ENCODE measurements at regions not wholly inside any gene's neighbourhood (a gene's known extent, or its start where the extent isn't known, plus 50 kb on each side); places are given as distances from the start of the nearest gene placed in this dataset.

- H3K27ac ChIP-seq (ENCODE audit: control insufficient read depth, insufficient read depth), result no peak overlapping the region
- TF ChIP-seq ZNF384 (IDR thresholded peaks at IDR 0.05; ENCODE audit: borderline replicate concordance, low read depth, low read length) (no peak), GABPA (IDR thresholded peaks at IDR 0.05; ENCODE audit: low read depth) (no peak), FOXK2 (IDR thresholded peaks at IDR 0.05) (no peak), DPF2 (IDR thresholded peaks at IDR 0.05) (no peak), ZNF687 (IDR thresholded peaks at IDR 0.05) (no peak), MYC (IDR thresholded peaks at IDR 0.05; ENCODE audit: insufficient read depth, insufficient read length, insufficient replicate concordance, low read length, severe bottlenecking) (no peak), BACH1 (IDR thresholded peaks at IDR 0.05; ENCODE audit: borderline replicate concordance) (no peak), SMARCA5 (IDR thresholded peaks at IDR 0.05) (no peak), TAF1 (IDR thresholded peaks at IDR 0.05; ENCODE audit: borderline replicate concordance, low read depth, low read length) (no peak), STAT1 (conservative IDR thresholded peaks at IDR 0.05) (no peak), BRCA1 (IDR thresholded peaks at IDR 0.05; ENCODE audit: low read depth, low read length) (no peak), TCF3 (IDR thresholded peaks at IDR 0.05; ENCODE audit: borderline replicate concordance, insufficient read depth, low read depth, low read length) (no peak), MXI1 (IDR thresholded peaks at IDR 0.05; ENCODE audit: low read depth, low read length) (no peak)
- ChIA-PET RAD21 (ENCODE audit: unreplicated experiment) (no interaction called here), SMC1A (ENCODE audit: uncharacterized antibody, unreplicated experiment) (no interaction called here), POLR2A (no interaction called here), CTCF (interaction anchor here (1.1 kb wide), 1 partner anchor 104 kb away, joined by 3 read pairs; no protein-coding TSS in a partner anchor)
- H3K4me2 ChIP-seq (ENCODE audit: control insufficient read depth, insufficient read depth), result no peak overlapping the region
- H3K9me3 ChIP-seq (replicated peaks; ENCODE audit: control insufficient read depth, insufficient read depth, low read length), result no peaks in the 10 kb centered on the region
- FAIRE-seq (no peak), DNase-seq (ENCODE audit: low read depth, low spot score) (no peak), ATAC-seq (no peak)
- no peaks in the 10 kb centered on the region for H3K36me3 ChIP-seq (ENCODE audit: control insufficient read depth in 2 of 2, insufficient read depth in 2 of 2, low read length in 1 of 2)
- H2AFZ ChIP-seq (ENCODE audit: control insufficient read depth, low read depth, low read length), result no peak overlapping the region
- H3K4me3 ChIP-seq, result no peak overlapping the region
- H4K20me1 ChIP-seq (ENCODE audit: control insufficient read depth, insufficient read depth), result no peaks in the 10 kb centered on the region
- no peak overlapping the region for H3K9ac ChIP-seq (ENCODE audit: control insufficient read depth, insufficient read depth, low read length)
- H3K27me3 ChIP-seq (replicated peaks in 1 of 2; ENCODE audit: control insufficient read depth in 2 of 2, insufficient read depth in 2 of 2, low read length in 1 of 2), result no peaks in the 10 kb centered on the region
- no peaks in the 10 kb centered on the region for H3K79me2 ChIP-seq (ENCODE audit: control insufficient read depth, insufficient read depth, low read length)
- in situ Hi-C loops (cut with MboI) (no loop called here), intact Hi-C loops (cut with micrococcal nuclease; ENCODE audit: unreplicated experiment) (no loop called here)
- 0% methylated on average over 1 of the region's 1 CpG for WGBS (ENCODE audit: insufficient coverage, insufficient replicate concordance, low lambda C conversion rate, missing lambda C conversion rate)
- BruUV-seq (replicated peaks), result no TSS peak
- no peaks in the 10 kb centered on the region for H3K4me1 ChIP-seq (ENCODE audit: control insufficient read depth, insufficient read depth, low read length)
These were observed 390.6 kb upstream of the MAP3K7 start for GRCh38 chr6:90977513-90977912.

Measured in GM12878 (cell line).